RKO (cell line): ENCODE measurements at regions not wholly inside any gene's neighbourhood (a gene's known extent, or its start where the extent isn't known, plus 50 kb on each side); places are given as distances from the start of the nearest gene placed in this dataset.

Experiments
- DNase-seq: peaks from one replicate; pipeline ENCODE4 v3.0.0-alpha.2; 2016; ENCODE audit warnings: low spot score

DNA sequence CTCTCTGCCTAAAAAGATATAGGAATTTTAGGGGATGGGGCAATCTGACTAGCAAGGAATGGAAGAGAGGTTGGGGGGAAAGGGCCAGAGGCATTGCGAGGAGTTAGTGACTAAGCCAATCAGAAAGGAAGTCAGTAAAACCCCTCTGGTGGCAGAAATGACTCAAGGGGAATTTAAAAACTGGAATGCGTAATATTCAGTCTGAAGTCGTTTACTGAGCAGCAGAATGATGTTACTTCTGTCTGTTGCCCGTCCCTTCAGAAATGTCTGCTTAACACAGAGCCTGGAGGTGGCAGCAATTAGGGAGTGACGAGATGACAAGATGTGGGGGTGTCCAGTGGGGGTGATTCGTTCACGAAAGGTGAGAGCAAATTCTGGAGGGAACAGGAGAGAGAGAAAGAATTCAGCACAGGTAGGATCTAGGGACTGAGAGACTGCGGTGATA, 107.7 kb upstream of the CLMP start:
- peak; percentile 2 for DNase-seq

DNA sequence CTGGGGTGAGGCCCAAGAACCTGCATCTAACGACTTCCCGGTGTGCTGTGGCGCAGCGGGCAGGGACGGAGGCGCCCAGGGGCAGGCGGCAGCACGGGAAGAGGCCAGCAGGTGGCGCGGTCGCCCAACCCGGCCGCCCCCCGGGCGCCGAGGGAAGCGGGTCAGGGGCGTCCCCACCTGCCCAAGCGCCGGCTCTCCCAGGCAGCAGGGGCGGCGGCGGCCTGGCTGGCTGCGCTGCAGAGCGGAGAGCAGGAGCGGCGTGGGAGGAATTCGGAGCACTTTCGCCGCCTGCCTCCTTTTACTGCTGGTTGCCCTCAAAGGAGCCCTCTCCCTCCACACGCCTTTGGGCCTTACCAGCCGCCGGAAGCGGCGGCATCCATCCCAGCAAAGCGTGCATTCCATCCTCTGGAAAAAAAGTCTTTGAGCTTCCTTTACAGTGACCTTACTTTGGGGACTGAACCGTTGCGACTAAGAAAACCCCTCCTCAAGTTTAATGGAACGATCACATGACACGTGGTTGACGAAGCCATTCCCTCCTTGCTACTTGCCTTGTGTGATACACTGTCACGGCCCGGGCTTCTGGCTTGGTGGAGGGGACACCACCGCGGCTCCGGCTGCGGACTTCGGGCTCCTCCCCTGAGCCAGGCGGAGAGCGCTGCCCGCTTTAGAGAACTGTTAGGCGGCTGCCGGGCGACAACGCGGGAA, 106.8 kb upstream of the CLMP start:
- no peak for DNase-seq

DNA sequence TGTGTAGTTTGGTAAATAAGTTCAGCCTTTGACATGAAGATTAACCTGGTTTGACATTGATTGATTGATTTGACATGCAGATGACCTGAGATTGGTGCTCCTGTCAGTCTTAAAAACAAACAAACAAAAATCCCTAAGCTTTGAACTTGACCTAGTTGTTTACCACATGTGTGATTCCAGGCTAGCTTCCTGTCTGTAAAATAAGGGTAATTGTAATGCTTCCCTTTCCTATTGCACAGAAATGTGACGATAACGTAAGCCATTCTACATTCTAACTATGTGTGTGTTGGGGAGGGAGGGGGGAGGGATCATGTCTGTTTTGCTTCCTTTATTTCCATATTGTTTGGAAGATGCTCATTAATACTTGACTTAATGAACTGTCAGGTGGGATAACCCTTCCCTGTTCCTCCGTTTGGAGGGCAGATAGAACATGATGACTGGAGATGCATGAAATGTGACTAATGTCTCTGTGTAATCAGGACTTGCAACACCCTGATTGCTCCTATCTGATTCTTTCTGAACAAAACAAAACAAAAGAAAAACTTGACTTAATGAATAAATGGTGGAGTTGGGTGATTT, 106.1 kb upstream of the CLMP start:
- peak; percentile 18 for DNase-seq

DNA sequence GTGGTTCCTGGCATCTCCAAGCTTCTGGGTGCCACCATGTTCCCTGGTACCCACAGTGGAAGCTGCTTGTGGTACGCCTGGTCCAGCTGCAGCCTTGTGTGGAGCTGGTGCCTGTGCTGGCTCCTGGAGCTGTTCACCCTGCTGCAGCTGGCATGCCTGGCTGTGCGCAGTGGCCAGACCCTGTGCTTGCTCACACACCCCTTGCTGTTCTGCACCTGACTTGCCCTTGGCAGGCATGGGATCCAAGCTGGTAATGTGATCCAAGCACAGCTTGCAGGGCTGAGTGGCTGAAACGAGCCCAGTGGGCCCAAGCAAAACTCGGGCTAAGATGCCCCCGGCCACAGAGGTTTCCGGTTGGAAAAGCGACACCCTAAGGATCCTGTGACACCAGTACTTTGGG, 104.7 kb upstream of the CLMP start:
- no peak for DNase-seq

DNA sequence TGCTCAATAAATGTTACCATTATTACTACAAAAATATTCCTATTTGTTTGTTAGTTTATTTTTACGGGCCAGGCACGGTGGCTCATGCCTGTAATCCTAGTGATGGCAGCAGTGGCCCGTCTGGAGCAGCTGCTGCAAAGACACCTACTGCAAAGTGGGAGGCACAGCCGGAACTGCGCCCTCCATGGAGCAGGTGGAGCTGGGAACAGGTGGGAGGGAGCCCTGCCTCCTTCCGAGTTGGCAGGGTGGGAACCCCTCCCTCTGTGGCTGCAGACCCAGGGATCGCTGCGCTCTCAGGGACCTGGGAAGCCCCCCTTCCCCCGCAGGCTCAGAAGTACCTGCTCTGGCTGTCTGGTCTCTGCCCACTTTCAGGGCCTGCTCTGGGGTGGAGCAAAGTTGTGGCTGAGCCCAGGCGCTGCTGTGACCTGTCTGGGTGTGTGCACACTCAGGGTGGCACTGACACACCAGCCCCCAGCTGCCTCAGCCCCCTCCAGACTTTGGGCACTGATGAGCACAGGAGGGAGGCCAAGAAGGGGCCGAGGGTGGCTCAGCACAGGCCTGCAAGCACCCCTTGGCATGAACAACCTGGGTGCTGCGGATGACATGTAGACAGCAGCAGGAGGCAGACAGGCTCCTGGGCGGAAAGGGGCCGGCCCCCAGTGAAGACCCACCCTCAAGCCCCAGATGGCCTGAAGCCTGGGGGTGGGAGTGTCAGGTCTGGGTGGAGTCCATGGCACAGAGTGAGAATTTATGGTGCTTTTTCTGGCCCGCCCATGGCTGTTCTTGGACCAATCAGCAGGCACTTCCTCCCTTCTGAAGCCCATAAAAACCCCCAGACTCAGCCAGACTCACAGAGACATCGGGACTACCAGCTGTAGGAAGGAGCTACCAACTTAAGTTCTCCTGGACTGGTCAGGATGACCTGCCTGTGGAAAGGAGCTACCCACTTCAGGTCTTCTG, 103.7 kb upstream of the CLMP start:
- DNase-seq = no peak

DNA sequence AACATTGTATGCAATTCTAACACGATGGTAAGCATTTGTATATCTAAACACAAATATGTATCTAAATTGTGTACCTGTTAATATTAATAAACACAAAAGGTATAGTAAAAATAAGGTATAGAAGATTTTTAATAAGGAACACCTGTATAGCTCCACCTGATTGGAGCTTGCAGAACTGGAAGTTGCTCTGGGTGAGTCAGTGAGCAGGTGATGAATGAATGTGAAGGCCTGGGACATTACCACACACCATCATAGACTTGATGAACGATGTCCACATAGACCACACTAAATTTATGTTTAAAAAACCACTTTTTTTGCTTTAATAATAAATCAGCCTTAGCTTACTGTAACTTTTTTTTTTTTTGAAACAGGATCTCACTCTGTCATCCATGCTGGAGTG, 97.6 kb upstream of the CLMP start:
- no peak for DNase-seq

DNA sequence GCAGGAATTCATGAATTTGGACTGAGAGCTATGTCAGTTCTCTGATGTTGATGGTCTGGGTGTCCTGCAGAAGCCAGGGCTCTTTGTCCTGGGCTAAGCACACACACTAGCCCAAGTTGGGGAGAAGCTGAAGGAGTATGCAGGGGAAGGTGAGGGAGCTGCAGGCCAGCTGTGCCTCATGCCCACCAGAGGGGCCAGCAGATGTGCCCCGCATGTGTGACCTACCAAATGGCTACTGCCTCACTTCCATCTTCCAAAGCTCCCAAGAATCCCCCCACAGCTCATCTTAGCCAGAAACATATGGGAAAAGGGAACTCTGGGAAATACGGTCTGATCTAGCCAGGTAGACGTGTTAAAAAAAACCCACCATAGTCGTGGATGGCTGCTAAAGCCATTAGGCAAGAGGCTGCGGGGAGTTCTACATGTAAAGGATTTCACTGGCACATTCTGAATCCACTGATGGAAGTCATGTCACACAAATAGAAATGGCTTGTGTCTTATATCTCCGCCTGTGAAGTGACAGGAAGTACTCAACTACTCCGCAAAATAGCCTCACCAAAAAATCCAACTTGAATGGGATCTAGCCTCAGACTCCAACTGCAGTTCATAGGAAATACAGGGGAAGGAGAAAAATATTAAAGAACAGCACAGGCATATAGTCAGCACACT, 96.3 kb upstream of the CLMP start:
- DNase-seq = no peak

DNA sequence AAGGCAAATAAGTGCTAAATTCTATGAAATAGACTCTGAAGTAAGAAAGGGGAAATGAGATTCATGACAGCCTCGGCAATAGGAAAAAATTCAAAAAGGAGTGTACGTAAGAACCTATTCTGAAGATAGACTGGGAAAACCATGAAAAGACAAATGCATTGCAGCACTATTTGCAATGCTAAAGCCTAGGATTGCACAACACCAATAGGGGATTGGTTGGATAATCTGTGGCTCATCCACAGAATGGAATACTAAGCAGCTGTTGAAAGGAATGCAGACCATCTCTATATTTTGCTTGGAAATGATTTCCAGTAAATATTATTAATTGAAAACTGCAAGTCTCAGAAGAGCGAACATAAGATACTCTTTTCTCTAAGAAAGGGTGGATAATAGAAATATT, 91.7 kb upstream of the CLMP start:
- DNase-seq = no peak

DNA sequence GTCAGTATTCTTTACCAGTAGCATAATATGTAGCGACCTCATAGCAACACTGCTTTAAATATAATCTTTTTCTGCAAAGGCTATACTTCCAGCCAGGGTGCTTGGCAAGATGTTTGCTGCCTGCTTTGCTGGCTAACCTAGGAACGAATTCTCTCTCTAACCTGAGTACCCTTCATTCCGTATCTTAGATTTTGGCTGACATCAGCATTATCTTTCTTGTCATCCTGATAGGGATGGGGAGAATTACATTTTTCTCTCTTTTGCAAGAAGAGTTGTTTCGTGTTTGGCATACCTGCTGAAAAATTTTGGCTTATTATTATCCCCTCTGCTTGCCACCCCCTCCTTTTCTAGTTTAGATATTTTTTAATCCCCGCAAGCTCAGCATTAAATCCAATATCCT, 91.2 kb upstream of the CLMP start:
- no peak for DNase-seq

DNA sequence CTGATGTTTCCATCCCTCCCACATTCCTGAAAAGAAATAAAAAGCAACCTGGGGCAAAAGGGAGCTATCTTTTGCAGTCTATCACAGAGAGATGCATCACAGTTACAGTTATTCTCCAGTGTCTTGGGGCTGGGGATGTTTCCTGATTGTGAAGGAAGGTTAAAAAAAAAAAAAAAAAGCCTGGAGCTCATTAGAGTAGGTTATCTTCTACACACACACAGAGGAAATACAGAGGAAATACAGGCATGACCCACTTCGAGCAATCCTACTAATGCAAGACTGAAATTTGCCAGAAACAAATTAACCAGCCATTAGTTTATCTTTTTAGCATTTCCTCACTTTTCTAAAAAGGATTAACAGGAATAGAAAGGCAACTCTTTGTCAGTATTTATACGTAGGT, 89.4 kb upstream of the CLMP start:
- DNase-seq = no peak

DNA sequence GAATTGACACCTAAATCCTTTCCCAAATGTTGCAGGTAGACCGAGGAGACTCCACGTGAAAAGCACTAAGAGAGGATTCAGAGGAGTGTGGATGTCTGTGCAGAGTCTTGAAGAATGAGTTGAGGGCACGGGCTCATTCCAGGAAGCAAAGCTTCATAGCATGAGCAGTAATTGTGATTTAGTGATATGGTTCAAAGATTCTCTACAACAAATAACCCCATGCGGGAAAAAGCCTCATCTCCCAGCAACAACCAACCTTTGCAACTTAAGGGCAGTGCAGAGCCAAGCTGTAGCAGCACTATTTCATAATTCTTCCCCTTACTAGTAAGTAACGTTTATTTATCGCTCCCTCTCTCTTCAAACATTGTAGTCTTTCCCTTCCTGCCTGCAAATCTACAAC, 87.5 kb upstream of the CLMP start:
- DNase-seq = no peak

DNA sequence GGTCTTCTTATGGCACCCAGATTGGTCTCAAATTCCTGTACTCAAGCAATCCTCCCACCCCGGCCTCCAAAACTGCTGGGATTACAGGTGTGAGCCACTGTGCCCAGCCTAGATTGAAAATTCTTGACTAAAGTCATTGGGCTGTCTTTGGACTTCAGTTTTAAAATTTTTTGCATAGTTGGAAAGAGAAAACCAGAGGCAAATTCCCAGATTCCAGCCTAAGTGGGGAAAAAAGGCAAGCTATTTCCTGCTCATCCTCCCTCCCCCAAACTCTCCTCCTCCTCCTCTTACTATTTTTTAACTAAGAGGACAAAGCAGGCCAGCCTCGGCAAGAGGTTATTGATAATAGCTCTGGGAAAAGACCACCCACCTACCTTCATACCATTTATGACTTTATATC, 78.6 kb upstream of the CLMP start:
- DNase-seq = no peak

DNA sequence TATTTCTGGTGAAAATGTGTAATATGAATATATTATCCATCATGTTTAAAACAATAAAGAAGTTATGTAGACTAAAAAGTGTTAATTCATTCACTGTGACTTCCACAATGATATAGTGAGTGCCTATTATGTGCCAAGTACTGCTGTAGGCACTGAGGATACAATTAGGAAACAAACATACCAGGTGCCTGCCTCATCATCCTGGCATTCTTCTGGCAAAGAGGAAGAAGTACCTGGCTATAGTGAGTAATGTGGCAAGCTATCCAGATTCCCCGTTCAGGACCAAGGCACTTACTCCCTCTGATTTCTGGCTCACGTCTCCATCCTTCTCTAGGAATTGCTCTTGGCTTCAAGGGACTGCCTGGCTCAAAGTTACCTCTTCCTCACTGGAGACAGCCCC, 77.5 kb upstream of the CLMP start:
- DNase-seq = no peak

DNA sequence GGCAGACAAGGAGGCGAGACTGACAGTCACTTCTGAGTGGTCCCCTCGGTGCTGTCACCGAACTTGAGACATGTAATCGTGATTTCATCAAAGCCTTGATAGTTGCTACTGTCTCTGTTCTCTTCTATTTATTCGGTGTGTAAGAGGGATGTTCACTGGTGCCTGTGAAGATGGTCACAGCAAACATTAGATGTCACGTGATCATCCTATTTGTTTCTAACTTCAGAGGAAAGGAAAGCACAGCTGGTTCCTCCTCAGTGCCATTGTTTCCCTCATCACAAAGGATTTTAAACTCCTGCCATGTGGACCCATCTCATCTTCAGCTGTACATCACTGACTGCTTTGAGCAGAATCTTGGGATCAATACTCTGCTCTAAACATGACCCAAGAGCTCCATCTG, 73.1 kb upstream of the CLMP start:
- DNase-seq = no peak

DNA sequence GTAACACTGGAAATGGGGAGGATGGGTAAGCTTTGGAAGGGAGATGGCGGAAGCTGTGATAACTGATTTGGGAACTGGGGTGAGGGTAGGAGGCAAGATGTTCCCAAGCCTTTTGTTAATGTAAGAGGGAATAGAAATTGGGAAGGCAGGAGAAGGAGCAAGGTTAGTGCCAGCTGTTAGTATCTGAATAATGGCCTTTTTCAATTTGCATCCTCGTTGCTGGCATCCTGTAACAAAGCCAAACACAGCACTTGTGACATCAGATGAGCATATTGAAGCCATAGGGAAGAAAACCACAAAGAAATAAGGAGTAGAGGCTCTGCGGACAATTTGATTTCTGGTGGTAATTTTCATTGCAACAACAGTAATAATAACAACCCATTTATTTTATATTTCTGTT, 70.9 kb upstream of the CLMP start:
- DNase-seq = no peak

DNA sequence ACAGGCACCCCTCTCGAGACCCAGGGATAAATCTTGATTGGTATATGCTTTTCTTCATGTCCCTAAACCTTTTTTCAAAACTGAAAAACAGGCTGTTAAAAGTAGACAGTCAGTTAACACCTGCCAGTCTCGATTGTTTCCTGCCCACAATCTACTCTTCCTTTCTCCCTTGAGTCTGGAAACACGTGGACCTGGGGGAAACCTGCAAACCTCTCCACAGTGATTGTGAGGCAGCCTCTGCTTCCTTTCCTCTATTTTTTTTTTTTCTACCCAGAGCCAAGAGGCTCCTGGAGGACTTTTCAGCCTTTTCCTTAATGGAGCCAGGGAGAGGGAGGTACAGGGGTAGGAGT, 69.4 kb upstream of the CLMP start:
- DNase-seq = no peak

DNA sequence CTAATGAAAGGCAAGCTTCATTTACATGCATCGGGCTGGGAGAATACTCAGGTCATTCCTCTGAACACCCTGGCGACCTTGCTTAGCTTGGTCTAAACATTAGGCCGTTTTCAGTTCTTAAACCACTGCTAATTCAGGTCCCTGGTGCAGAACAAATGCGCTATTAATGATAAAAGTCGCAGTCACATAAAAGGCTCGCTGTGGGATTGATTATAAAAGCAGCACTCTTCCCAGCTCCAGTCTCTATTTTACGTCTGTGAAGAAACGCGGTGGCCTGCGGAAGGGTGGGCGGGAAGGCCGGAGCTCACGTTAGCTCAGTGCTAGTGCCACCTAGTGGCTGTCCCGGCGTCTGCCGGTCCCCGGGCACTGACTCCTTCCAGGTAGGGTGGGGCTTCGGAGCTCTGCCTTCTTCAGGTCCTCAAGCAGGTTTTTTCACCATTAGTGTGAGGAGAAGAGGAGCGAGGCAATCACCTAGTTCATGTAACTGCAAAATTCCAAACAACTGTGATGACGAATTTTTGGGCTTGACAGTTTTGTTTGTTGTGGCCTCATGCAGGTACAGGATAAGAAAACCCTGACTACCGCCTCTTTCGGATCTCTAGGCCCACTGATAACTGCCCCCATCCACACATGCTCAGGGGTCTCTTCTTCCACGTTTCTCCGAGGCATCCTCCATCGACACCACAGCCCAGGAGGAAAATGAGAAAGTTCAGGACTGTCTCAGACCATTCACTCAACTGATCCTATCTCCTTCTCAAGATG, 66.5 kb upstream of the CLMP start:
- peak; percentile 58 for DNase-seq

DNA sequence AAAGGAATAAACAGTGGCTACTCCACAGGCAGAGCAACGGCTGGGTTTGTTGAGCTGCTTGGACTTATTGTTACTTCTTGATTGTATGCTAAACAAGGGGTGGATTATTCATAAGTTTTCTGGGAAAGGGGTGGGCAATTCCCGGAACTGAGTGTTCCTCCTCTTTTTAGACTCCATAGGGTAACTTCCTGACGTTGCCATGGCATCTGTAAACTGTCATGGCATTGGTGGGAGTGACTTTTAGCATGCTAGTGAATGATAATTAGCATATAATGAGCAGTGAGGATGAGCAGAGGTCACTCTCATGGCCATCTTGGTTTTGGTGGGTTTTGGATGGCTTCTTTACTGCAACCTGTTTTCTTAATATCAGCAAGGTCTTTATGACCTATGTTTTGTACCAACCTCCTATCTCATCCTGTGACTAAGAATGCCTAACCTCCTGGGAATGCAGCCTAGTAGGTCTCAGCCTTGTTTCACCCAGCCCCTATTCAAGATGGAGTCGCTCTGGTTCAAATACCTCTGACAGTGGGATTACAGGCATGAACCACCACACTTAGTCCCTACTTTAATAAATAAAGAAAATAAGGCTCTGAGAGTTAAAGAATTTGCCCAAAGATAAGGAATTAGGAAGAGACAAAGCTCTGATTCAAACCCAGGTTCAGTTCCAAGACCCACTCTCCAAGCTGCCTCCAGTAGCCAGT, 65.6 kb upstream of the CLMP start:
- no peak for DNase-seq

DNA sequence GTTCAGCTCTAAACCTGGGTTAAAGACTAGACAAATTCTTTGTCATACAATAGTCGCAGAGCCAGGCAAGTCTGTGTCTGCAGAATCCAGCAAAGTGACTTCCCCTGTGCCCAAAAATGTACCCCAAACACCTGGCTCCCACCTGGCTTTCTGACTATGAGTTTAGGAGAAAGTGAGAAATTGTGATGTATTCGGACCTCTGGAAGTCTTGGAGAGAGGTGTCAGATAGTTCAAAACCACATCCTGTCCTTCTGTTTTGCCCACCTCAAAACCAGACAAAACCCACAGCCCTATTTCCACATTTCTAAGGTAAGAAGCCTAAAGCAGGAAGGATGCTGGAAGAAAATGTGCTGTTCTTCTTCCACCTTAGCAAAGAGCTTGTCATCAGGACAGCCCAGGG, 63.8 kb upstream of the CLMP start:
- no peak for DNase-seq

DNA sequence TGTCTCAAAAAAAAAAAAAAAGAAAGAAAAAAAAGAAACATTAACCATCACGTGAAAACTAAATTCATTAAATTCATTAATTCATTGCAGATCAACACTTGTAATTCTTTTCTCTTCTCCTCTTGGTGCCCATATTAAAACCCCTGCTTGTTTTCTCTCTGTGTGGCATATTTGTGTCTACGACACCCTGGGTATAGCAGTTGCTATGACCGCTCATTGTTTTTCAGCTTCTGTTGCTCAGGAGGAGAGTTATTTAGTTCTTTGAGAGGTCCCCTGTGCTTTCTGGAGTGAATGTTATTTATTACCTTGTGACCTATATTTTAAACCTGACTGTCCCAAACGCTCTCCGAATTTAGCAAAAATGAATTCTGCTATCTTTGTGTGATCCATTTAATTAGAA, 62.3 kb upstream of the CLMP start:
- DNase-seq = no peak

DNA sequence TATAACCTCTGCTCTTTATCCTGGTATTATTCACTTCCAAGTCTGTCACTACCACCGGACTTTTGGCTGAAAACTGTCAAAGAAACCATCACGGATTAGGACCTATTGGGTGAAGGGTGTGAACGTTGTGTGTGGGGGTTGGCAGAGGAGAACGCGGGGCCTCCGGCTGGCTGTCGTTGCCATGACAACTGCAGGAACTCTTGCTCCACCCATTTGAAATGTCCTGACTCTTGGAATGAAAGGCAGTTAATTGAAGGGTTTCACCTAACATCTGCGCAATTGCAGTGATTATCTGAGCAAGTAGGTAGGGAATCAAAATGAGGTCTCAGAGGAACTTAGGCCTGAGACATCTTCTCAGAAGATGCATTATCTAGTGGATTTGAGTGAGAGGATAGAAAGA, 60.9 kb upstream of the CLMP start:
- DNase-seq = no peak
